ENCODE measurements at regions not wholly inside any gene's neighbourhood (a gene's known extent, or its start where the extent isn't known, plus 50 kb on each side); places are given as distances from the start of the nearest gene placed in this dataset.

GRCh38 chr18:44594799-44595467 is 85.8 kb upstream of the SETBP1 start:
- Mint-ChIP-seq H3K4me1 (peaks cover 7% of the 10 kb centered on the region), H3K36me3 (ENCODE audit: low read depth) (no peaks in the 10 kb centered on the region), H3K27me3 (no peaks in the 10 kb centered on the region), H3K27ac (no peak overlapping the region), H3K9me3 (no peaks in the 10 kb centered on the region), H3K4me3 (no peak overlapping the region)
- intact Hi-C loops (cut with micrococcal nuclease) = no loop called here
- no peak for ATAC-seq (ENCODE audit: low read depth)
- TF ChIP-seq CTCF (IDR thresholded peaks at IDR 0.05) = no peak
- ChIA-PET CTCF (interaction anchor here (2.0 kb wide), 1 partner anchor 16 kb away, joined by 5 read pairs; no protein-coding TSS in a partner anchor), POLR2A (no interaction called here)
- DNase-seq = no peak

- H3K27ac Mint-ChIP-seq = no peak overlapping the region
- intact Hi-C loops (cut with micrococcal nuclease) = no loop called here
- ChIA-PET CTCF (no interaction called here), POLR2A (no interaction called here)
- no peaks in the 10 kb centered on the region for H3K36me3 Mint-ChIP-seq (ENCODE audit: low read depth)
- no peak for ATAC-seq (ENCODE audit: low read depth)
- no peak overlapping the region for H3K4me3 Mint-ChIP-seq
- peaks cover 13% of the 10 kb centered on the region for H3K4me1 Mint-ChIP-seq
- H3K27me3 Mint-ChIP-seq = no peaks in the 10 kb centered on the region
- no peaks in the 10 kb centered on the region for H3K9me3 Mint-ChIP-seq
- no peak for TF ChIP-seq CTCF (IDR thresholded peaks at IDR 0.05)
- no peak for DNase-seq
Measured at GRCh38 chr18:44597797-44598196, 82.9 kb upstream of the SETBP1 start.

- H3K27ac Mint-ChIP-seq = no peak overlapping the region
- no peak overlapping the region for H3K4me3 Mint-ChIP-seq
- H3K4me1 Mint-ChIP-seq = peaks cover 18% of the 10 kb centered on the region
- DNase-seq (no peak), ATAC-seq (ENCODE audit: low read depth) (no peak)
- H3K9me3 Mint-ChIP-seq = no peaks in the 10 kb centered on the region
- ChIA-PET CTCF (no interaction called here), POLR2A (no interaction called here)
- H3K27me3 Mint-ChIP-seq = no peaks in the 10 kb centered on the region
- intact Hi-C loops (cut with micrococcal nuclease) = no loop called here
- TF ChIP-seq CTCF (IDR thresholded peaks at IDR 0.05) = no peak
- no peaks in the 10 kb centered on the region for H3K36me3 Mint-ChIP-seq (ENCODE audit: low read depth)
Measured at GRCh38 chr18:44598514-44598913, 82.2 kb upstream of the SETBP1 start.

GRCh38 chr18:44599412-44599811 is 81.3 kb upstream of the SETBP1 start:
- peaks cover 18% of the 10 kb centered on the region for H3K4me1 Mint-ChIP-seq
- DNase-seq = no peak
- H3K27ac Mint-ChIP-seq = no peak overlapping the region
- intact Hi-C loops (cut with micrococcal nuclease) = no loop called here
- H3K27me3 Mint-ChIP-seq = no peaks in the 10 kb centered on the region
- H3K36me3 Mint-ChIP-seq (ENCODE audit: low read depth) = no peaks in the 10 kb centered on the region
- ChIA-PET POLR2A (interaction anchor here (0.6 kb wide), 1 partner anchor 8 kb away, joined by 5 read pairs; no protein-coding TSS in a partner anchor), CTCF (no interaction called here)
- no peak overlapping the region for H3K4me3 Mint-ChIP-seq
- H3K9me3 Mint-ChIP-seq = peaks cover 2% of the 10 kb centered on the region
- no peak for TF ChIP-seq CTCF (IDR thresholded peaks at IDR 0.05)
- no peak for ATAC-seq (ENCODE audit: low read depth)

- no peak for DNase-seq
- ChIA-PET CTCF (no interaction called here), POLR2A (no interaction called here)
Measured at GRCh38 chr18:44601447-44601846, 79.2 kb upstream of the SETBP1 start.

More at GRCh38 chr18:44601447-44601846, 79.2 kb upstream of the SETBP1 start:
- peaks cover 2% of the 10 kb centered on the region for H3K9me3 Mint-ChIP-seq
- no peaks in the 10 kb centered on the region for H3K27me3 Mint-ChIP-seq
- intact Hi-C loops (cut with micrococcal nuclease) = no loop called here
- ATAC-seq (ENCODE audit: low read depth) = no peak
- H3K27ac Mint-ChIP-seq = no peak overlapping the region
- H3K4me1 Mint-ChIP-seq = peaks cover 18% of the 10 kb centered on the region
- no peaks in the 10 kb centered on the region for H3K36me3 Mint-ChIP-seq (ENCODE audit: low read depth)
- no peak for TF ChIP-seq CTCF (IDR thresholded peaks at IDR 0.05)
- H3K4me3 Mint-ChIP-seq = no peak overlapping the region

All from activated B cell treated with CpG ODN at 0.5 μM for 24 hours (primary cell).